ENCODE measurements at regions not wholly inside any gene's neighbourhood (a gene's known extent, or its start where the extent isn't known, plus 50 kb on each side); places are given as distances from the start of the nearest gene placed in this dataset.

GRCh38 chr2:60386436-60386835 is 167.0 kb downstream of the BCL11A start:
- H2BK5ac ChIP-seq (ENCODE audit: low read depth, low read length), result no peak overlapping the region
- no peak overlapping the region for H2AK5ac ChIP-seq (ENCODE audit: low read depth, low read length)
- H2BK12ac ChIP-seq (ENCODE audit: low read depth, low read length), result no peak overlapping the region
- H3K23me2 ChIP-seq (ENCODE audit: low read depth, low read length), result no peaks in the 10 kb centered on the region; the same call in 1 of the 2 replicates
- H3K4ac ChIP-seq (replicated peaks; ENCODE audit: insufficient read length, low read depth, low read length), result no peak overlapping the region
- no peak overlapping the region for H2BK15ac ChIP-seq (ENCODE audit: low read length)
- TF ChIP-seq PHF8 (conservative IDR thresholded peaks at IDR 0.05; ENCODE audit: low read depth, low read length) (no peak), RNF2 (IDR thresholded peaks at IDR 0.05; ENCODE audit: borderline replicate concordance, low read depth, low read length, missing control alignments, poor library complexity, severe bottlenecking) (no peak), EZH2 (IDR thresholded peaks at IDR 0.05; ENCODE audit: low read depth, low read length, severe bottlenecking) (no peak), CTCF (IDR thresholded peaks at IDR 0.05; ENCODE audit: control extremely low read depth in 1 of 3, insufficient read depth in 1 of 3, low read depth in 1 of 3, low read length in 3 of 3) (no peak), SP1 (IDR thresholded peaks at IDR 0.05; ENCODE audit: low read depth, low read length) (no peak), BACH1 (IDR thresholded peaks at IDR 0.05; ENCODE audit: low read length) (no peak), RXRA (IDR thresholded peaks at IDR 0.05; ENCODE audit: insufficient read depth, low read depth, low read length) (no peak), SIRT6 (IDR thresholded peaks at IDR 0.05; ENCODE audit: low read length) (no peak), SP4 (IDR thresholded peaks at IDR 0.05; ENCODE audit: low read length) (no peak), HDAC6 (IDR thresholded peaks at IDR 0.05; ENCODE audit: low read depth, low read length) (no peak)
- TF ChIP-seq, protein P1, sequence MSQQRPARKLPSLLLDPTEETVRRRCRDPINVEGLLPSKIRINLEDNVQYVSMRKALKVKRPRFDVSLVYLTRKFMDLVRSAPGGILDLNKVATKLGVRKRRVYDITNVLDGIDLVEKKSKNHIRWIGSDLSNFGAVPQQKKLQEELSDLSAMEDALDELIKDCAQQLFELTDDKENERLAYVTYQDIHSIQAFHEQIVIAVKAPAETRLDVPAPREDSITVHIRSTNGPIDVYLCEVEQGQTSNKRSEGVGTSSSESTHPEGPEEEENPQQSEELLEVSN (IDR thresholded peaks at IDR 0.05), result no peak
- H3K4me3 ChIP-seq (ENCODE audit: extremely low read depth in 1 of 4, insufficient read depth in 2 of 4, low read depth in 3 of 4, low read length in 4 of 4), result no peak overlapping the region
- H3K4me1 ChIP-seq (replicated peaks in 1 of 4; ENCODE audit: control insufficient read depth in 3 of 4, insufficient read depth in 4 of 4, low read length in 3 of 4), result peaks cover 3 to 11% (median 4%) of the 10 kb centered on the region in 4 experiments; a peak in 5 of 7 replicates
- DNase-seq (ENCODE audit: low read depth in 1 of 2, low spot score in 2 of 2) (no peak), FAIRE-seq (no peak)
- H3K4me2 ChIP-seq (ENCODE audit: insufficient read depth in 1 of 2, low read depth in 2 of 2, low read length in 2 of 2), result no peak overlapping the region
- no peaks in the 10 kb centered on the region for H3K79me1 ChIP-seq (ENCODE audit: low read depth, low read length)
- no peak overlapping the region for H3K18ac ChIP-seq (ENCODE audit: extremely low read depth, low read length)
- H3K79me2 ChIP-seq (ENCODE audit: control insufficient read depth in 1 of 2, insufficient read depth in 2 of 2, low read length in 2 of 2), result no peaks in the 10 kb centered on the region
- 91% methylated on average over 2 of the region's 2 CpGs; no CpG with 5 or more reads in 1 of the 2 experiments for WGBS, 2 experiments (ENCODE audit: extremely low coverage in 1 of 2, insufficient coverage in 1 of 2, insufficient read length in 1 of 2, insufficient replicate concordance in 2 of 2, low coverage in 1 of 2, low lambda C conversion rate in 2 of 2, missing lambda C conversion rate in 1 of 2)
- no peak overlapping the region for H3K23ac ChIP-seq (ENCODE audit: insufficient read length)
- H3K14ac ChIP-seq (ENCODE audit: insufficient read length), result no peak overlapping the region
- H3K36me3 ChIP-seq (ENCODE audit: control insufficient read depth in 2 of 4, insufficient read depth in 4 of 4, low read length in 3 of 4), result no peaks in the 10 kb centered on the region
- no peaks in the 10 kb centered on the region for H3K9me3 ChIP-seq (ENCODE audit: insufficient read depth in 2 of 2, low read depth in 1 of 2, low read length in 1 of 2)
- H2BK120ac ChIP-seq (replicated peaks; ENCODE audit: low read depth, low read length), result no peak overlapping the region
- no peak overlapping the region for H3K56ac ChIP-seq (replicated peaks; ENCODE audit: insufficient read length, low read depth, low read length)
- H2AFZ ChIP-seq (ENCODE audit: low read length), result no peak overlapping the region
- no peak overlapping the region for H4K91ac ChIP-seq (replicated peaks; ENCODE audit: insufficient read length, low read length)
- H4K5ac ChIP-seq (ENCODE audit: insufficient read length, low read depth, low read length), result no peak overlapping the region
- H3K9ac ChIP-seq (replicated peaks in 1 of 4; ENCODE audit: extremely low read depth in 1 of 4, low read depth in 3 of 4, low read length in 3 of 4), result no peak overlapping the region
- no peak overlapping the region for H2BK20ac ChIP-seq (ENCODE audit: low read length)
- ChIA-PET POLR2A (ENCODE audit: partially characterized antibody) (no interaction called here), CTCF (ENCODE audit: partially characterized antibody) (interaction anchor here (1.3 to 1.5 kb wide), 2 partner anchors 13 to 54 kb away, joined by 3 to 4 read pairs; no protein-coding TSS in a partner anchor)
- no peak overlapping the region for H3K27ac ChIP-seq (ENCODE audit: low read depth, low read length)
- no peaks in the 10 kb centered on the region for H4K20me1 ChIP-seq (replicated peaks in 1 of 2; ENCODE audit: control insufficient read depth in 1 of 2, insufficient read depth in 2 of 2, low read length in 2 of 2)
- H3K27me3 ChIP-seq (replicated peaks in 1 of 4; ENCODE audit: control insufficient read depth in 3 of 4, extremely low read depth in 1 of 4, insufficient read depth in 3 of 4, low read length in 3 of 4), result no peaks in the 10 kb centered on the region; a peak in 4 of 7 replicates
- H4K8ac ChIP-seq (ENCODE audit: extremely low read depth, insufficient read depth, low read length), result no peak overlapping the region
